ENCODE measurements at regions not wholly inside any gene's neighbourhood (a gene's known extent, or its start where the extent isn't known, plus 50 kb on each side); places are given as distances from the start of the nearest gene placed in this dataset.

DNA sequence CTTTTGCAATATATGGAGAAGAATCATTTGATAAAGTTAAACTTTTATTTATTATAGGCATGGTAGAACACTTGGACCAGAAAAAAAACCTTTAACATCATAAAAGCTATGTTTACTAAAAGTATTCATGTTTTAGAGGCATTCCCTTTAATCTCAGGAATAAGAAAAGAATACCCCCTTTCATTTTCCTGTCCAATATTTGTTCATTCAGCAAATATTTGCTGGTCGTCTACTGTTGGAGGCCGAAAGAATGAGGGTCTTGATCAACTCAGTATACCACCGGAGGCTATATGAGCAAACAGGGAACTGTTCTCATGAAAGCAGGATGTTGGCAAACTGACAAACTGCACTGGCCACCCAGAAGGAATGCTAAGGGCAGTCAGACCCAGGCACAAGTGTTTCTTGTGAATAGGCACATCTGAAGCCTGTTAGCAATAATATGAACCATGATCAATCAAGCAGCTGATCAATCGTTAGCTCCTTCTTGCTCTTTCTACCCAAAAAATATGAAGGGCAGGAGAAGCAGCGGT is 480.8 kb upstream of the FAT1 start:
- no peaks in the 10 kb centered on the region for H3K4me1 ChIP-seq (ENCODE audit: control insufficient read depth in 1 of 2, insufficient read depth in 2 of 2, low read length in 2 of 2)
- no peaks in the 10 kb centered on the region for H3K36me3 ChIP-seq (replicated peaks in 1 of 2; ENCODE audit: control insufficient read depth in 1 of 2, insufficient read depth in 2 of 2, low read length in 2 of 2)
- TF ChIP-seq, protein P1, sequence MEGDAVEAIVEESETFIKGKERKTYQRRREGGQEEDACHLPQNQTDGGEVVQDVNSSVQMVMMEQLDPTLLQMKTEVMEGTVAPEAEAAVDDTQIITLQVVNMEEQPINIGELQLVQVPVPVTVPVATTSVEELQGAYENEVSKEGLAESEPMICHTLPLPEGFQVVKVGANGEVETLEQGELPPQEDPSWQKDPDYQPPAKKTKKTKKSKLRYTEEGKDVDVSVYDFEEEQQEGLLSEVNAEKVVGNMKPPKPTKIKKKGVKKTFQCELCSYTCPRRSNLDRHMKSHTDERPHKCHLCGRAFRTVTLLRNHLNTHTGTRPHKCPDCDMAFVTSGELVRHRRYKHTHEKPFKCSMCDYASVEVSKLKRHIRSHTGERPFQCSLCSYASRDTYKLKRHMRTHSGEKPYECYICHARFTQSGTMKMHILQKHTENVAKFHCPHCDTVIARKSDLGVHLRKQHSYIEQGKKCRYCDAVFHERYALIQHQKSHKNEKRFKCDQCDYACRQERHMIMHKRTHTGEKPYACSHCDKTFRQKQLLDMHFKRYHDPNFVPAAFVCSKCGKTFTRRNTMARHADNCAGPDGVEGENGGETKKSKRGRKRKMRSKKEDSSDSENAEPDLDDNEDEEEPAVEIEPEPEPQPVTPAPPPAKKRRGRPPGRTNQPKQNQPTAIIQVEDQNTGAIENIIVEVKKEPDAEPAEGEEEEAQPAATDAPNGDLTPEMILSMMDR (IDR thresholded peaks at IDR 0.05), result no peak
- peaks cover 3 to 14% of the 10 kb centered on the region in 2 donors for H3K9me3 ChIP-seq (replicated peaks in 1 of 2; ENCODE audit: control insufficient read depth in 1 of 2, insufficient read depth in 1 of 2, low read length in 2 of 2)
- H3K27ac ChIP-seq (ENCODE audit: low read depth in 1 of 2, low read length in 2 of 2), result no peak overlapping the region
- H3K9me3 Mint-ChIP-seq, result peaks cover 0 to 24% (median 4%) of the 10 kb centered on the region in 7 donors
- no peak overlapping the region for H3K4me3 ChIP-seq (replicated peaks in 1 of 3; ENCODE audit: low read depth in 2 of 3, low read length in 3 of 3)
- H3K4me3 Mint-ChIP-seq, result no peak overlapping the region
- no peak overlapping the region for H3K4me2 ChIP-seq (replicated peaks; ENCODE audit: extremely low read depth, low read length, poor library complexity, severe bottlenecking)
- H3K27me3 ChIP-seq (ENCODE audit: control insufficient read depth in 2 of 2, insufficient read depth in 2 of 2, low read length in 2 of 2), result no peaks in the 10 kb centered on the region
- no peak for DNase-seq
- intact Hi-C loops (cut with micrococcal nuclease), result no loop called here
- no peaks in the 10 kb centered on the region for H3K36me3 Mint-ChIP-seq
- no peak overlapping the region for H3K27ac Mint-ChIP-seq
- no peak overlapping the region for H3K9ac ChIP-seq (ENCODE audit: insufficient read depth, low read length, poor library complexity, severe bottlenecking)
- H3K27me3 Mint-ChIP-seq (ENCODE audit: low read depth in 3 of 3), result no peaks in the 10 kb centered on the region
- WGBS (ENCODE audit: insufficient coverage), result 91% methylated on average over 4 of the region's 5 CpGs
- no peaks in the 10 kb centered on the region for H3K4me1 Mint-ChIP-seq
- H2AFZ ChIP-seq (ENCODE audit: insufficient read depth, low read depth, low read length, poor library complexity, severe bottlenecking), result no peak overlapping the region
- no peaks in the 10 kb centered on the region for H4K20me1 ChIP-seq (ENCODE audit: insufficient read depth, low read length)
- H3K79me2 ChIP-seq (ENCODE audit: insufficient read depth, low read length), result no peaks in the 10 kb centered on the region

DNA sequence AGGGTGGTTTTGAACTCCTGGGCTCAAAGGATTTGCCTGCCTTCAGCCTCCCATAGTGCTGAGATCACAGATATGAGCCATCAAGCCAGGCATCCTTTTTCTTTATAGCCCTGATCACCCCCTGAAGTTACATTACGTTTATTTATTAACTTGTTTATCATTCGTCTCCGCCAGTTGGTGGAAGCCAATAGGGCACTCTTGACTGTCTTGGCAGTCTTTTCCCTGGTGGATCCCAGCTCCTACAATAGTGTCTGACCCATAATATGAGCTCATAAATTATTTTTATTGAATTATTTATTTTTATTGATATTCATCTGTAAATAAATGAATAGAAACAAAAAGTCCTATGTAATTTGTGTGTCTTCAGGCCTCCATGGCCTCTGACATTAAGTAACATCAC is 484.3 kb upstream of the FAT1 start:
- H3K27ac ChIP-seq (ENCODE audit: low read depth in 1 of 2, low read length in 2 of 2), result no peak overlapping the region

More for the DNA sequence above, 484.3 kb upstream of the FAT1 start:
- H3K4me3 Mint-ChIP-seq, result no peak overlapping the region
- TF ChIP-seq, protein P1 (IDR thresholded peaks at IDR 0.05), result no peak
- Histone ChIP-seq H3K36me3 (replicated peaks in 1 of 2; ENCODE audit: control insufficient read depth in 1 of 2, insufficient read depth in 2 of 2, low read length in 2 of 2) (no peaks in the 10 kb centered on the region), H3K4me2 (replicated peaks; ENCODE audit: extremely low read depth, low read length, poor library complexity, severe bottlenecking) (no peak overlapping the region), H2AFZ (ENCODE audit: insufficient read depth, low read depth, low read length, poor library complexity, severe bottlenecking) (no peak overlapping the region), H3K79me2 (ENCODE audit: insufficient read depth, low read length) (no peaks in the 10 kb centered on the region), H3K27me3 (ENCODE audit: control insufficient read depth in 2 of 2, insufficient read depth in 2 of 2, low read length in 2 of 2) (no peaks in the 10 kb centered on the region), H3K4me1 (ENCODE audit: control insufficient read depth in 1 of 2, insufficient read depth in 2 of 2, low read length in 2 of 2) (no peaks in the 10 kb centered on the region), H4K20me1 (ENCODE audit: insufficient read depth, low read length) (no peaks in the 10 kb centered on the region), H3K9me3 (replicated peaks in 1 of 2; ENCODE audit: control insufficient read depth in 1 of 2, insufficient read depth in 1 of 2, low read length in 2 of 2) (peaks cover 25 to 36% of the 10 kb centered on the region in 2 donors), H3K9ac (ENCODE audit: insufficient read depth, low read length, poor library complexity, severe bottlenecking) (no peak overlapping the region), H3K4me3 (replicated peaks in 1 of 3; ENCODE audit: low read depth in 2 of 3, low read length in 3 of 3) (no peak overlapping the region)
- H3K4me1 Mint-ChIP-seq, result no peaks in the 10 kb centered on the region
- peaks cover 0 to 30% (median 9%) of the 10 kb centered on the region in 7 donors for H3K9me3 Mint-ChIP-seq
- intact Hi-C loops (cut with micrococcal nuclease), result no loop called here
- no peaks in the 10 kb centered on the region for H3K36me3 Mint-ChIP-seq
- no peak overlapping the region for H3K27ac Mint-ChIP-seq
- DNase-seq, result no peak
- no peaks in the 10 kb centered on the region for H3K27me3 Mint-ChIP-seq (ENCODE audit: low read depth in 3 of 3)
- 80% methylated on average over 1 of the region's 3 CpGs for WGBS (ENCODE audit: insufficient coverage)
